Smooth muscle cell (in vitro differentiated cells): ENCODE measurements at regions not wholly inside any gene's neighbourhood (a gene's known extent, or its start where the extent isn't known, plus 50 kb on each side); places are given as distances from the start of the nearest gene placed in this dataset.

ENCODE experiments used
- DNase-seq: peaks from one replicate; lab custom pipeline; 2025; ENCODE audit not compliant: unreplicated experiment; lab: John Stamatoyannopoulos, UW
- H2AFZ ChIP-seq: fragments of 200-600 bp; sonication (generic); 2 replicates; pipeline ENCODE4 v1.6.0; 2016; ENCODE audit warnings: antibody characterized with exemption, low read depth, mild to moderate bottlenecking
- H3F3A ChIP-seq: fragments of 200-600 bp; sonication (generic); 2 replicates; pipeline ENCODE4 v1.6.0; 2017; ENCODE audit warnings: antibody characterized with exemption, low read depth
- H3K27ac ChIP-seq: fragments of 200-600 bp; sonication (generic); 2 replicates; pipeline ENCODE4 v1.5.1; 2016; ENCODE audit warnings: low read depth, mild to moderate bottlenecking
- H3K27me3 ChIP-seq: fragments of 200-600 bp; sonication (generic); 2 replicates; pipeline ENCODE4 v1.6.1; 2016; ENCODE audit warnings: low read depth, mild to moderate bottlenecking
- H3K36me3 ChIP-seq: fragments of 200-600 bp; sonication (generic); 2 replicates; pipeline ENCODE4 v1.5.1; 2016; ENCODE audit warnings: low read depth
- H3K4me1 ChIP-seq: fragments of 200-600 bp; sonication (generic); 2 replicates; pipeline ENCODE4 v1.5.1; 2016; ENCODE audit warnings: low read depth
- H3K4me2 ChIP-seq: fragments of 200-600 bp; sonication (generic); 2 replicates; pipeline ENCODE4 v1.6.0; 2016; ENCODE audit warnings: mild to moderate bottlenecking
- H3K4me3 ChIP-seq: fragments of 200-600 bp; sonication (generic); 2 replicates; pipeline ENCODE4 v1.5.1; 2016; ENCODE audit warnings: mild to moderate bottlenecking
- H3K79me2 ChIP-seq: fragments of 200-600 bp; sonication (generic); 2 replicates; pipeline ENCODE4 v1.6.0; 2016; ENCODE audit warnings: low read depth, mild to moderate bottlenecking
- H3K9ac ChIP-seq: fragments of 200-600 bp; sonication (generic); 2 replicates; pipeline ENCODE4 v1.6.0; 2016; ENCODE audit warnings: low read depth
- H3K9me3 ChIP-seq: fragments of 200-600 bp; sonication (generic); replicated peaks from 2 replicates; pipeline ENCODE4 v1.5.1; 2016; ENCODE audit warnings: low read depth
- H4K20me1 ChIP-seq: fragments of 200-600 bp; sonication (generic); 2 replicates; pipeline ENCODE4 v1.6.0; 2016; ENCODE audit warnings: low read depth
- WGBS: methylation state at CpG from one replicate; pipeline ENCODE4 v1.1.7; 2016; ENCODE audit warnings: low lambda C conversion rate; 5-methylcytosine and 5-hydroxymethylcytosine counted together
- TF ChIP-seq, protein P1 (sequence below): fragments of 200-600 bp; sonication (generic); IDR thresholded peaks from 2 replicates; pipeline ENCODE4 v1.5.1; 2017; ENCODE audit warnings: borderline replicate concordance, mild to moderate bottlenecking, antibody characterized with exemption; ENCODE audit not compliant: insufficient read depth, poor library complexity, severe bottlenecking

DNA sequence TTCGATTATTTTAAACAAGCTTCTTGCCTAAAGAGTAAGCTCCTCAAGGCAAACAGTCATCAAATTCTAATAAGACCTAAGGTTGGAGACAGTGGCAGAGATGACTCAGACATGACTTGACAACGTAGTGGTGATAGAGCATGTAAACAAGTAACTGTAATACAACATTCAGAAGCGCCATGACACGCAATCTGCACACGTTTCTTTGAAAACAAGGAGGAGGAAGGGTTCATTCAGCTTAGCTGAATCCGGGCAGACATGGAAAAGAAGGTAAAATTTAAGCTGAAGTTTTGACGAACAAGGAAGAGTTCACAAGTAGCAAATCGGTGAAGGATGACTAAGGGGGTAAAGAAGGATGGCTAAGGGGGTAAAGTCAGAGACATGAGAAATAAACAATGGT, 152.4 kb upstream of the ZC3H12C start:
- 53% methylated on average over 8 of the region's 8 CpGs for WGBS

DNA sequence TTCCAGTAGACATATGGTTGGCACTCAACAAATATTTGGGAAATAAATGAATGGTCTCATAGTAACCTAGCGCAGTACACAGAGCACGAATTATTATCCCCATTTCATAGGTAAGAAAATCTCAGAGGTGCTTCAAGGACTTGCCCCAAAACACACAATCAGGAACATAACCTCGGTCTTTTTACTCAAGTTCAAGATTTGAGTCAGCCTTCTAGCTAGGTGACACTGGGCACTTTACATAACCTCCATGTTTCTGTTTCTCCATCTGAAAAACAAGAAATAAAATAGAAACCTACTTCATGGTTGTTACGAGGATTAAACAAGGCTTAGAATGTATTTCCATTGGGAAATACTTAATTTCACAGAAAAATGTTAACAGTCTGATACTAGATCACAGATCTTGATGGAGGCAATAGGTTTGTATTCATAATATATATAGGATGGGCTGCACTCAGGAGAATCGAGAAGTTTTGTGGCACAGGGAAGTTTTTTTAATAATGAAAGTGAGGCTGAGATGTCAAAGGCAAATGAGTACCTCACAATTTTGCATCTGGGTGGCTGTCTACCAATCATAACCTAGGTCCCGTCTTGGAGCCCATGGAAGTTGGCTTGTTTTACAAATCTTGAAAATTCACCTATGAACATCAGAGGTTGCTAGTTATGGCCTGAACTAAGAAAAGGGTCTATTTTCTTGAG, 147.4 kb upstream of the ZC3H12C start:
- Histone ChIP-seq H3K27me3 (no peaks in the 10 kb centered on the region), H2AFZ (no peak overlapping the region), H3K9ac (no peak overlapping the region), H3K4me1 (peaks cover 4% of the 10 kb centered on the region), H3K4me3 (no peak overlapping the region), H3K79me2 (no peaks in the 10 kb centered on the region), H3K27ac (no peak overlapping the region), H3F3A (no peaks in the 10 kb centered on the region), H3K9me3 (no peaks in the 10 kb centered on the region), H4K20me1 (no peaks in the 10 kb centered on the region), H3K36me3 (no peaks in the 10 kb centered on the region), H3K4me2 (no peak overlapping the region)
- TF ChIP-seq, protein P1, sequence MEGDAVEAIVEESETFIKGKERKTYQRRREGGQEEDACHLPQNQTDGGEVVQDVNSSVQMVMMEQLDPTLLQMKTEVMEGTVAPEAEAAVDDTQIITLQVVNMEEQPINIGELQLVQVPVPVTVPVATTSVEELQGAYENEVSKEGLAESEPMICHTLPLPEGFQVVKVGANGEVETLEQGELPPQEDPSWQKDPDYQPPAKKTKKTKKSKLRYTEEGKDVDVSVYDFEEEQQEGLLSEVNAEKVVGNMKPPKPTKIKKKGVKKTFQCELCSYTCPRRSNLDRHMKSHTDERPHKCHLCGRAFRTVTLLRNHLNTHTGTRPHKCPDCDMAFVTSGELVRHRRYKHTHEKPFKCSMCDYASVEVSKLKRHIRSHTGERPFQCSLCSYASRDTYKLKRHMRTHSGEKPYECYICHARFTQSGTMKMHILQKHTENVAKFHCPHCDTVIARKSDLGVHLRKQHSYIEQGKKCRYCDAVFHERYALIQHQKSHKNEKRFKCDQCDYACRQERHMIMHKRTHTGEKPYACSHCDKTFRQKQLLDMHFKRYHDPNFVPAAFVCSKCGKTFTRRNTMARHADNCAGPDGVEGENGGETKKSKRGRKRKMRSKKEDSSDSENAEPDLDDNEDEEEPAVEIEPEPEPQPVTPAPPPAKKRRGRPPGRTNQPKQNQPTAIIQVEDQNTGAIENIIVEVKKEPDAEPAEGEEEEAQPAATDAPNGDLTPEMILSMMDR, result no peak
- DNase-seq, result no peak
- WGBS, result 67% methylated on average over 6 of the region's 6 CpGs

More for the DNA sequence above, 152.4 kb upstream of the ZC3H12C start:
- Histone ChIP-seq H3K9me3 (no peaks in the 10 kb centered on the region), H3K36me3 (no peaks in the 10 kb centered on the region), H3K27ac (peak overlapping the region; percentile 71), H3K4me1 (no peaks in the 10 kb centered on the region), H3K4me2 (peak overlapping the region; percentile 38), H4K20me1 (no peaks in the 10 kb centered on the region), H2AFZ (peak overlapping the region; percentile 7), H3K9ac (peak overlapping the region; percentile 50), H3K4me3 (no peak overlapping the region), H3K79me2 (no peaks in the 10 kb centered on the region), H3F3A (no peaks in the 10 kb centered on the region), H3K27me3 (no peaks in the 10 kb centered on the region)
- TF ChIP-seq, protein P1, result no peak
- no peak for DNase-seq

DNA sequence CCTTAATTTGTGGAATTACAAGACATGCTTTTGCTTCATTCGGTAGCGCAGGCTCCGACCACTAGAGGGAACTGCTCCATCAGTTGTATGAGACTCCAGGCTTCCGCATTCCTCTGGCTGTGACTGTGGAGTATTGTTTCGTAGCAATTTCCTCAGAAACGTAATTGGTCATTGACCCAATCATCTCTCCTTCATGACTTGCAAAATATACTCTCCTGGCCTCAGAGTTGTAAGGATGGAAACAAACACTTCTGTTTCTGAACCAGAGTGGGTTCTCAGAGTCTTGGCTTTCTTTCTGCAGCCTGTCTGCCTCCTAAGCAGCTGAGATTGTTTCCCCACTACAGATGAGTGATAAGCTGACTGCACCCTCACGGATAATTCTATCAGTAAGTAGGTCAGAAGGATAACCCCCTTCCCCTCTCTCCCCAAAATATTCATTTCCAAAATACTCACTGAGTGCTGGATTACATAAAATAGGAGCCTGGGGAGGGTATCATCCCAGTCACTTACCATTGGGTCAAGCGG, 146.8 kb upstream of the ZC3H12C start:
- peak overlapping the region; percentile 84 for H3K9ac ChIP-seq
- TF ChIP-seq, protein P1, result peak; percentile 95
- no peaks in the 10 kb centered on the region for H3K9me3 ChIP-seq
- no peaks in the 10 kb centered on the region for H3K36me3 ChIP-seq
- H2AFZ ChIP-seq, result peak overlapping the region; percentile 53
- WGBS, result 15% methylated on average over 8 of the region's 8 CpGs
- peaks cover 4% of the 10 kb centered on the region for H3K4me1 ChIP-seq
- H3F3A ChIP-seq, result no peaks in the 10 kb centered on the region
- peak overlapping the region; percentile 36 for H3K4me3 ChIP-seq
- H3K4me2 ChIP-seq, result peak overlapping the region; percentile 79
- no peaks in the 10 kb centered on the region for H3K27me3 ChIP-seq
- DNase-seq, result peak; percentile 22
- no peaks in the 10 kb centered on the region for H3K79me2 ChIP-seq
- no peaks in the 10 kb centered on the region for H4K20me1 ChIP-seq
- peak overlapping the region; percentile 83 for H3K27ac ChIP-seq

DNA sequence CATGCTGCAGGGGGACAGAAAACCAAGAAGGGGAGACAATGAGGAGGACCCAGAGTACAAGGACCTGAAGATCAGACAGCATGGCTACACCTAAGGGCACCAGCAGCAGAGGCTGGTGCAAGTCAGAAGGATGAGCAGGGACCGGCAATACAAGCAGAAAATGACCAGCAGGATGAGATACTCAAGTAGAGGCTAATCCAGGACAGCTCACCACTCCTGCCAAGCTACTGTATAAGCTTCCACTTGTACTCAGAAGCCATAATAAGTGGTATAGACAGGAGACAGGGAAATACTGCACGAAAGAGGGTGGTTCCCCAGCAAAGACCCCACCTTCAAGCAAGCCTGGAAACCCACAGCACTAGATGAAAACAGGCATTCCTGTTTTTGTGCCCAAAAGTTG, 138.7 kb upstream of the ZC3H12C start:
- 91% methylated on average over 2 of the region's 2 CpGs for WGBS
- Histone ChIP-seq H3F3A (no peaks in the 10 kb centered on the region), H4K20me1 (no peaks in the 10 kb centered on the region), H3K4me1 (no peaks in the 10 kb centered on the region), H3K79me2 (no peaks in the 10 kb centered on the region), H3K4me3 (no peak overlapping the region), H3K9me3 (no peaks in the 10 kb centered on the region), H3K36me3 (no peaks in the 10 kb centered on the region), H3K4me2 (no peak overlapping the region), H3K27me3 (no peaks in the 10 kb centered on the region), H2AFZ (no peak overlapping the region), H3K27ac (no peak overlapping the region), H3K9ac (no peak overlapping the region)
- DNase-seq, result no peak
- TF ChIP-seq, protein P1, result no peak
